ENCODE measurements at regions not wholly inside any gene's neighbourhood (a gene's known extent, or its start where the extent isn't known, plus 50 kb on each side); places are given as distances from the start of the nearest gene placed in this dataset.

DNA sequence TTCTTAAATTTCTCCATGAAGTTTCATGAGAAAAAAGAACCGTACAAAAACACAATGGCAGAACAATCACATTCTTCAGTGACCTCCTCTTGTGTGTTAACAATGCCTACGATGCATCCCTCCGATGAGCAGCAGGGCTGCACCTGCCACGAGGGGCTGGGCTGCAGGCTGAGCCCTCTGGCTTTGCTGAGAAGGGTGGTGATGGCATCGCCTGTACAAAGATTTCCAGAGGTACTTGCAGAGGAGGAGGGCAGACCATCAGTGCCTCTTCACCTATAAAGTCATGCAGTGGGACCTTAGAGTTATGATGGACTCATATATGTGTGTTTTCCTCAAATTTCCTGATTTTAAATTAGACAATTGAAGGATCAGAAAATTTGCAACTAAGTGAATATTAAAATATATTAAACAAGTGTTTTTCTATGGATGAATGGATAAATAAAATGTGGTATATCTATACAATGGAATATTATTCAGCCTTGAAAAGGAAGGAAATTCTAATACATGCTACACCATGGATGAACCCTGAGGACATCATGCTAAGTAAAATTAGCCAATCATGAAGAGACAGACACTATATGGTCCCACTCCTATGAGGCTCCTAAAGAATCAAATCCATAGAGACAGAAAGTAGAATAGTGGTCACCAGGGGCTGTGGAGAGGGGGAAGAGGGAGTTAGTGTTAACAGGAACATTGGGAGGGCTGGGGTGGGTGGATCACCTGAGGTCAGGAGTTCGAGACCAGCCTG, 489.3 kb downstream of the SIPA1L2 start:
- Histone ChIP-seq H3K36me3 (ENCODE audit: insufficient read depth, low read length, poor library complexity, severe bottlenecking) (no peaks in the 10 kb centered on the region), H3K9me3 (ENCODE audit: low read depth, low read length, poor library complexity, severe bottlenecking) (peaks cover 6% of the 10 kb centered on the region), H3K4me3 (ENCODE audit: low read depth, low read length, poor library complexity, severe bottlenecking) (no peak overlapping the region), H3K4me1 (ENCODE audit: insufficient read depth, low read length, poor library complexity, severe bottlenecking) (no peaks in the 10 kb centered on the region), H3K27ac (ENCODE audit: low read depth, low read length, poor library complexity, severe bottlenecking) (no peak overlapping the region), H3K27me3 (replicated peaks; ENCODE audit: insufficient read depth, low read depth, low read length, poor library complexity) (no peaks in the 10 kb centered on the region)
- DNase-seq (ENCODE audit: low spot score): no peak
- POLR2A ChIA-PET (ENCODE audit: low non-redundant PET): no interaction called here
- TF ChIP-seq, protein P1, sequence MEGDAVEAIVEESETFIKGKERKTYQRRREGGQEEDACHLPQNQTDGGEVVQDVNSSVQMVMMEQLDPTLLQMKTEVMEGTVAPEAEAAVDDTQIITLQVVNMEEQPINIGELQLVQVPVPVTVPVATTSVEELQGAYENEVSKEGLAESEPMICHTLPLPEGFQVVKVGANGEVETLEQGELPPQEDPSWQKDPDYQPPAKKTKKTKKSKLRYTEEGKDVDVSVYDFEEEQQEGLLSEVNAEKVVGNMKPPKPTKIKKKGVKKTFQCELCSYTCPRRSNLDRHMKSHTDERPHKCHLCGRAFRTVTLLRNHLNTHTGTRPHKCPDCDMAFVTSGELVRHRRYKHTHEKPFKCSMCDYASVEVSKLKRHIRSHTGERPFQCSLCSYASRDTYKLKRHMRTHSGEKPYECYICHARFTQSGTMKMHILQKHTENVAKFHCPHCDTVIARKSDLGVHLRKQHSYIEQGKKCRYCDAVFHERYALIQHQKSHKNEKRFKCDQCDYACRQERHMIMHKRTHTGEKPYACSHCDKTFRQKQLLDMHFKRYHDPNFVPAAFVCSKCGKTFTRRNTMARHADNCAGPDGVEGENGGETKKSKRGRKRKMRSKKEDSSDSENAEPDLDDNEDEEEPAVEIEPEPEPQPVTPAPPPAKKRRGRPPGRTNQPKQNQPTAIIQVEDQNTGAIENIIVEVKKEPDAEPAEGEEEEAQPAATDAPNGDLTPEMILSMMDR (conservative IDR thresholded peaks at IDR 0.05; ENCODE audit: low read depth, low read length): no peak
- TF ChIP-seq EZH2 (IDR thresholded peaks at IDR 0.05; ENCODE audit: borderline replicate concordance, low read depth, low read length, poor library complexity, severe bottlenecking): no peak
- intact Hi-C loops (cut with micrococcal nuclease; ENCODE audit: unreplicated experiment): no loop called here
- CTCF ChIA-PET: no interaction called here
- no TSS peak for BruUV-seq (replicated peaks)

DNA sequence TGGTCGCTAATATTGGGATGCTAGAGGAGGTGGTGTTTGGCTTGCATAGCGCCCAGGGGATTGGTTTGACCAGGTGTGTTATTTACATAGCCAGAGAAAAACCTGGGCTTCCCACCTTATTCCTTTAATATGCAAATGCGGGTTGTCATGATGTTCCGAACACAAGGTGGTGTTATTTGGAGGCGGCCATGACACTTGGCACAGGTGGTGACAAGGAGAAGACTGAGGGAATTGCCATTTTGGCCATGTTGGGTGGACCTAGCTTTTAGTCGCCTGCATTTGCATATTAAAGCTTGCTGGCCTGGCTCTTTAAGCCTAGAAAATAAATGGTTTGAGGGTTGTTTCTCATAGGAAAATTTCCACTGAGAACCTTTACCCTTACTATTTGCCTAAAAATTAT, 490.5 kb downstream of the SIPA1L2 start:
- intact Hi-C loops (cut with micrococcal nuclease; ENCODE audit: unreplicated experiment): no loop called here
- H3K27ac ChIP-seq (ENCODE audit: low read depth, low read length, poor library complexity, severe bottlenecking): no peak overlapping the region
- no peak overlapping the region for H3K4me3 ChIP-seq (ENCODE audit: low read depth, low read length, poor library complexity, severe bottlenecking)
- no peaks in the 10 kb centered on the region for H3K27me3 ChIP-seq (replicated peaks; ENCODE audit: insufficient read depth, low read depth, low read length, poor library complexity)
- TF ChIP-seq, protein P1 (conservative IDR thresholded peaks at IDR 0.05; ENCODE audit: low read depth, low read length): no peak
- no peak for TF ChIP-seq EZH2 (IDR thresholded peaks at IDR 0.05; ENCODE audit: borderline replicate concordance, low read depth, low read length, poor library complexity, severe bottlenecking)
- DNase-seq (ENCODE audit: low spot score): no peak
- BruUV-seq (replicated peaks): no TSS peak
- peaks cover 6% of the 10 kb centered on the region for H3K9me3 ChIP-seq (ENCODE audit: low read depth, low read length, poor library complexity, severe bottlenecking)
- CTCF ChIA-PET: no interaction called here
- POLR2A ChIA-PET (ENCODE audit: low non-redundant PET): no interaction called here
- H3K4me1 ChIP-seq (ENCODE audit: insufficient read depth, low read length, poor library complexity, severe bottlenecking): no peaks in the 10 kb centered on the region
- no peaks in the 10 kb centered on the region for H3K36me3 ChIP-seq (ENCODE audit: insufficient read depth, low read length, poor library complexity, severe bottlenecking)

DNA sequence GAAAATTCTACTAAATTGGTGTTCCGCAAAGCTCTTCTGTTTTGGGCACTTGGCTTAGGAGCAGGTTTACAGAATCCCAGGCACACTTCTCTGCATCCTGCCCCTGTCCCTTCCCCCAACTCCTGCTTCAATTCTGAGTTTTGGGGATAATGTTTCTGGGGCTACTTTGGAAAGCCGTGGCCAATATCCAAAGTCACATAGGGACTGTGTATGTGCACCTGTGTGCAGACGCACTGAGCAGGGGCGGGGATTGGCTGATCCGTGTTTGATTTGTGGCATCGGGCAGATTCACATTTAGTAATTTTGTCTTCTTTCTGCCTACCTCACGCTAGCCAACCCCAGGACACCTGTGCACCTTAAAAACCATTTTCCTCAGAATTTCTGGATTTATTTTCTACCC, 491.9 kb downstream of the SIPA1L2 start:
- intact Hi-C loops (cut with micrococcal nuclease; ENCODE audit: unreplicated experiment): no loop called here
- Histone ChIP-seq H3K4me1 (ENCODE audit: insufficient read depth, low read length, poor library complexity, severe bottlenecking) (no peaks in the 10 kb centered on the region), H3K4me3 (ENCODE audit: low read depth, low read length, poor library complexity, severe bottlenecking) (no peak overlapping the region), H3K36me3 (ENCODE audit: insufficient read depth, low read length, poor library complexity, severe bottlenecking) (no peaks in the 10 kb centered on the region), H3K27ac (ENCODE audit: low read depth, low read length, poor library complexity, severe bottlenecking) (no peak overlapping the region), H3K27me3 (replicated peaks; ENCODE audit: insufficient read depth, low read depth, low read length, poor library complexity) (no peaks in the 10 kb centered on the region), H3K9me3 (ENCODE audit: low read depth, low read length, poor library complexity, severe bottlenecking) (peaks cover 6% of the 10 kb centered on the region)
- TF ChIP-seq EZH2 (IDR thresholded peaks at IDR 0.05; ENCODE audit: borderline replicate concordance, low read depth, low read length, poor library complexity, severe bottlenecking): no peak
- TF ChIP-seq, protein P1 (conservative IDR thresholded peaks at IDR 0.05; ENCODE audit: low read depth, low read length): no peak
- CTCF ChIA-PET: no interaction called here
- BruUV-seq (replicated peaks): no TSS peak
- no peak for DNase-seq (ENCODE audit: low spot score)
- POLR2A ChIA-PET (ENCODE audit: low non-redundant PET): no interaction called here
